HCT116 (cell line): ENCODE measurements at regions not wholly inside any gene's neighbourhood (a gene's known extent, or its start where the extent isn't known, plus 50 kb on each side); places are given as distances from the start of the nearest gene placed in this dataset.
A peak's percentile ranks its signal among the peaks of the same experiment; 100 is the strongest.

Experiments
- ATAC-seq: fragments of 200-7000 bp; cut with Tn5 transposase; 2 replicates; pipeline ENCODE4 v1.9.1; 2020; ENCODE audit warnings: mild to moderate bottlenecking, moderate library complexity
- BruUV-seq: library from RNA; stranded (reverse); fragments of 400-500 nt; replicated peaks from 2 replicates; lab custom pipeline; 2021; lab: Mats Ljungman, UMichigan
- CTCF ChIA-PET: fragments of 300-600 bp; sonication (Branson Sonifier 250); formaldehyde crosslinking; loops from one replicate; lab custom pipeline; 2021; ENCODE audit warnings: antibody characterized with exemption; lab: Charles Lee
- POLR2A ChIA-PET: fragments of 300-600, 350-600 bp; sonication (Branson Sonifier 250); formaldehyde crosslinking; loops from one replicate; lab custom pipeline; 2021; ENCODE audit warnings: antibody characterized with exemption; lab: Charles Lee
- RAD21 ChIA-PET, 2 experiments: fragments of 300-600 bp; sonication (Branson Sonifier 250); formaldehyde crosslinking; loops; one replicate each; lab custom pipeline; 2023; ENCODE audit warnings: low total read pairs in 2 of 2; ENCODE audit not compliant: uncharacterized antibody in 2 of 2, unreplicated experiment in 2 of 2, low non-redundant PET in 1 of 2; lab: Charles Lee
- DNase-seq: peaks from one replicate; pipeline ENCODE4 v3.0.0-alpha.2; 2010; ENCODE audit warnings: low read depth, low spot score
- H2AFZ ChIP-seq: fragments of 200-600 bp; shearing (Covaris generic), sonication (generic); 2 replicates; pipeline ENCODE4 v1.6.1; 2017; ENCODE audit warnings: low read depth, mixed run types, mixed read lengths, antibody characterized with exemption, low read length; ENCODE audit not compliant: poor library complexity, severe bottlenecking
- H3K27ac ChIP-seq: 2 replicates; pipeline ENCODE4 v1.5.1; 2012; ENCODE audit warnings: low read depth, low read length
- H3K27me3 ChIP-seq: fragments of 200-600 bp; sonication (generic); 2 replicates; pipeline ENCODE4 v1.6.1; 2016; ENCODE audit warnings: mixed run types, low read length, mixed read lengths; ENCODE audit not compliant: insufficient read depth
- H3K36me3 ChIP-seq, 2 experiments: fragments of 200-500 bp in 1 of 2; fragments of 200-600 bp in 1 of 2; sonication (Bioruptor generic) in 1 of 2; sonication (generic) in 1 of 2; 2 replicates each; pipeline versions ENCODE4 v1.5.1 to v1.6.1; 2014 to 2016; ENCODE audit warnings: low read length in 2 of 2, inconsistent platforms in 1 of 2, mixed read lengths in 1 of 2, mixed run types in 1 of 2; ENCODE audit not compliant: insufficient read depth in 2 of 2, control insufficient read depth in 1 of 2
- H3K4me1 ChIP-seq, 2 experiments: fragments of 200-600 bp in 1 of 2; sonication (generic) in 1 of 2; 2 replicates each; pipeline versions ENCODE4 v1.5.1 to v1.6.1; 2012 to 2017; ENCODE audit warnings: low read length in 2 of 2, inconsistent platforms in 1 of 2, mild to moderate bottlenecking in 1 of 2, mixed read lengths in 1 of 2, mixed run types in 1 of 2, moderate library complexity in 1 of 2; ENCODE audit not compliant: insufficient read depth in 2 of 2, control insufficient read depth in 1 of 2
- H3K4me2 ChIP-seq: fragments of 200-600 bp; sonication (generic); 2 replicates; pipeline ENCODE4 v1.6.1; 2017; ENCODE audit warnings: mixed run types, low read length, mixed read lengths
- H3K4me3 ChIP-seq, 2 experiments: fragments of 200-600 bp in 1 of 2; sonication (generic) in 1 of 2; replicated peaks in 1 of 2; 2 replicates each; pipeline ENCODE4 v1.5.1; 2011 to 2016; ENCODE audit warnings: low read length in 2 of 2, control low read depth in 1 of 2, low read depth in 1 of 2, mild to moderate bottlenecking in 1 of 2, mixed read lengths in 1 of 2, mixed run types in 1 of 2
- H3K79me2 ChIP-seq: fragments of 200-600 bp; sonication (generic); 2 replicates; pipeline ENCODE4 v1.6.1; 2017; ENCODE audit warnings: mild to moderate bottlenecking, mixed run types, low read length, moderate library complexity, mixed read lengths; ENCODE audit not compliant: insufficient read depth
- H3K9ac ChIP-seq: fragments of 200-600 bp; sonication (generic); 2 replicates; pipeline ENCODE4 v1.6.1; 2016; ENCODE audit warnings: low read length, mixed read lengths
- H3K9me2 ChIP-seq: fragments of 200-600 bp; sonication (generic), shearing (Covaris generic); 2 replicates; pipeline ENCODE4 v1.6.1; 2017; ENCODE audit warnings: mixed run types, mild to moderate bottlenecking, moderate library complexity; ENCODE audit not compliant: insufficient read depth
- H3K9me3 ChIP-seq, 2 experiments: fragments of 200-500 bp in 1 of 2; fragments of 200-600 bp in 1 of 2; sonication (Bioruptor generic) in 1 of 2; sonication (generic) in 1 of 2; 2 replicates each; pipeline ENCODE4 v1.6.1; 2014 to 2017; ENCODE audit warnings: low read length in 2 of 2, mixed read lengths in 2 of 2, inconsistent platforms in 1 of 2, low read depth in 1 of 2, mild to moderate bottlenecking in 1 of 2, mixed run types in 1 of 2, moderate library complexity in 1 of 2; ENCODE audit not compliant: control insufficient read depth in 1 of 2, insufficient read depth in 1 of 2
- H4K20me1 ChIP-seq: fragments of 200-600 bp; sonication (generic), shearing (Covaris generic); 2 replicates; pipeline ENCODE4 v1.6.1; 2017; ENCODE audit warnings: mixed run types, mild to moderate bottlenecking, moderate library complexity; ENCODE audit not compliant: insufficient read depth
- ATF3 ChIP-seq: IDR thresholded peaks from 2 replicates; pipeline ENCODE4 v1.6.1; 2012
- CBX3 ChIP-seq: IDR thresholded peaks from 2 replicates; pipeline ENCODE4 v1.6.1; 2012; ENCODE audit warnings: low read depth
- CEBPB ChIP-seq: IDR thresholded peaks from 2 replicates; pipeline ENCODE4 v1.6.1; 2012; ENCODE audit warnings: low read depth
- EGR1 ChIP-seq: IDR thresholded peaks from 2 replicates; pipeline ENCODE4 v1.6.1; 2012; ENCODE audit warnings: low read depth
- EZH2phosphoT487 ChIP-seq: fragments of 200-600 bp; IDR thresholded peaks from 2 replicates; pipeline ENCODE4 v1.6.1; 2018; ENCODE audit warnings: antibody characterized with exemption, borderline replicate concordance
- FOSL1 ChIP-seq: IDR thresholded peaks from 2 replicates; pipeline ENCODE4 v1.6.1; 2012; ENCODE audit warnings: low read depth
- MAX ChIP-seq: IDR thresholded peaks from 2 replicates; pipeline ENCODE4 v1.6.1; 2012
- POLR2AphosphoS5 ChIP-seq: IDR thresholded peaks from 2 replicates; pipeline ENCODE4 v1.6.1; 2011; ENCODE audit warnings: mild to moderate bottlenecking, low read depth, low read length, moderate library complexity
- RAD21 ChIP-seq: IDR thresholded peaks from 2 replicates; pipeline ENCODE4 v1.6.1; 2012; ENCODE audit warnings: low read depth, mild to moderate bottlenecking
- REST ChIP-seq: IDR thresholded peaks from 2 replicates; pipeline ENCODE4 v1.6.1; 2012; ENCODE audit warnings: low read depth
- SP1 ChIP-seq: IDR thresholded peaks from 2 replicates; pipeline ENCODE4 v1.6.1; 2012; ENCODE audit warnings: low read depth
- SRF ChIP-seq: IDR thresholded peaks from 2 replicates; pipeline ENCODE4 v1.6.1; 2012; ENCODE audit warnings: low read depth
- TCF7L2 ChIP-seq: IDR thresholded peaks from 2 replicates; pipeline ENCODE4 v1.7.0; 2011; ENCODE audit warnings: borderline replicate concordance, inconsistent platforms; ENCODE audit not compliant: insufficient read depth, insufficient read length; ENCODE audit errors: extremely low read depth
- YY1 ChIP-seq: IDR thresholded peaks from 2 replicates; pipeline ENCODE4 v1.6.1; 2011; ENCODE audit warnings: low read length, low read depth, moderate library complexity, mild to moderate bottlenecking; ENCODE audit not compliant: insufficient replicate concordance; ENCODE audit errors: extremely low read depth
- ZBTB33 ChIP-seq: IDR thresholded peaks from 2 replicates; pipeline ENCODE4 v1.6.1; 2011; ENCODE audit warnings: mild to moderate bottlenecking, low read length, moderate library complexity; ENCODE audit not compliant: insufficient replicate concordance; ENCODE audit errors: extremely low read depth
- intact Hi-C: fragments of 100-400 bp; cut with micrococcal nuclease; formaldehyde crosslinking; loops from 2 replicates; pipeline ENCODE4 v1.10.0; 2022

GRCh38 chr5:33291216-33292000, 149.4 kb upstream of the TARS1 start (continued):
- TF ChIP-seq ZBTB33 (no peak), ATF3 (no peak), EGR1 (no peak), YY1 (no peak)

GRCh38 chr5:33297760-33298216, 143.0 kb upstream of the TARS1 start:
- H3K9me3 ChIP-seq, result no peaks in the 10 kb centered on the region
- BruUV-seq, result no TSS peak
- ChIA-PET RAD21 (no interaction called here), POLR2A (no interaction called here), CTCF (interaction anchor here (0.8 to 3.6 kb wide), 3 partner anchors 13 to 26 kb away, joined by 3 to 9 read pairs (median 5); no protein-coding TSS in a partner anchor)
- ATAC-seq (peak; percentile 74), DNase-seq (no peak)
- no peaks in the 10 kb centered on the region for H3K27me3 ChIP-seq
- H4K20me1 ChIP-seq, result no peaks in the 10 kb centered on the region
- no peak overlapping the region for H3K4me3 ChIP-seq
- H3K79me2 ChIP-seq, result no peaks in the 10 kb centered on the region
- H3K27ac ChIP-seq, result no peak overlapping the region
- no peak overlapping the region for H3K9ac ChIP-seq
- no peaks in the 10 kb centered on the region for H3K9me2 ChIP-seq
- no peak overlapping the region for H2AFZ ChIP-seq
- H3K4me2 ChIP-seq, result no peak overlapping the region
- no peaks in the 10 kb centered on the region for H3K36me3 ChIP-seq
- intact Hi-C loops, result loop anchor here (2.0 kb wide), 1 partner anchor 589 kb away; no protein-coding TSS in a partner anchor
- H3K4me1 ChIP-seq, result no peaks in the 10 kb centered on the region
- TF ChIP-seq CBX3 (0 out of 2 replicates have a peak, but pooled peaks have one; percentile 56), SP1 (no peak), TCF7L2 (no peak), EGR1 (no peak), EZH2phosphoT487 (no peak), SRF (no peak), REST (no peak), RAD21 (peak; percentile 12; the same call in 1 of the 2 replicates), MAX (no peak), FOSL1 (no peak), POLR2AphosphoS5 (no peak), CEBPB (no peak), ZBTB33 (no peak)
